NCI-H2196 (cell line): ENCODE measurements at regions not wholly inside any gene's neighbourhood (a gene's known extent, or its start where the extent isn't known, plus 50 kb on each side); places are given as distances from the start of the nearest gene placed in this dataset.
A peak's percentile ranks its signal among the peaks of the same experiment; 100 is the strongest.
"Not testable (repeated sequence)": the region's sequence is repeated elsewhere in the genome, so short reads cannot be mapped to it uniquely, and the experiment has no call there.

ENCODE experiments used
- DNase-seq: peaks from one replicate; lab custom pipeline; 2025; ENCODE audit not compliant: unreplicated experiment; lab: John Stamatoyannopoulos, UW

GRCh38 chr4:103499094-103499493 lies 220.7 kb downstream of the TACR3 start:
- DNase-seq: no peak

GRCh38 chr4:103498161-103499070 lies 221.4 kb downstream of the TACR3 start:
- no peak for DNase-seq

GRCh38 chr4:103497692-103498091 lies 222.1 kb downstream of the TACR3 start:
- no peak for DNase-seq

GRCh38 chr4:103496800-103497199 lies 223.0 kb downstream of the TACR3 start:
- no peak for DNase-seq

- DNase-seq: no peak
These were observed 226.2 kb downstream of the TACR3 start for GRCh38 chr4:103493450-103494159.

GRCh38 chr4:103485296-103485695 lies 234.5 kb downstream of the TACR3 start:
- not testable (repeated sequence) for DNase-seq

- no peak for DNase-seq
These were observed 235.3 kb downstream of the TACR3 start for GRCh38 chr4:103484521-103484920.

GRCh38 chr4:103482893-103483292 lies 236.9 kb downstream of the TACR3 start:
- DNase-seq: no peak

- no peak for DNase-seq
These were observed 237.3 kb downstream of the TACR3 start for GRCh38 chr4:103482471-103482870.

- no peak for DNase-seq
These were observed 241.1 kb downstream of the TACR3 start for GRCh38 chr4:103478734-103479133.

GRCh38 chr4:103478210-103478609 lies 241.6 kb downstream of the TACR3 start:
- no peak for DNase-seq

- DNase-seq: no peak
These were observed 259.4 kb upstream of the CENPE start for GRCh38 chr4:103457566-103457965.

GRCh38 chr4:103451341-103451740 lies 253.2 kb upstream of the CENPE start:
- no peak for DNase-seq

GRCh38 chr4:103450693-103451092 lies 252.6 kb upstream of the CENPE start:
- no peak for DNase-seq

- DNase-seq: no peak
These were observed 251.3 kb upstream of the CENPE start for GRCh38 chr4:103449296-103450023.

- DNase-seq: no peak
These were observed 247.2 kb upstream of the CENPE start for GRCh38 chr4:103445377-103445776.

GRCh38 chr4:103443324-103443723 lies 245.2 kb upstream of the CENPE start:
- DNase-seq: no peak

GRCh38 chr4:103429283-103429682 lies 231.1 kb upstream of the CENPE start:
- DNase-seq: no peak

- DNase-seq: no peak
These were observed 227.3 kb upstream of the CENPE start for GRCh38 chr4:103425406-103425805.

GRCh38 chr4:103424853-103425252 lies 226.7 kb upstream of the CENPE start:
- peak; percentile 0 for DNase-seq

GRCh38 chr4:103423261-103423660 lies 225.1 kb upstream of the CENPE start:
- DNase-seq: no peak
